HepG2 (cell line): ENCODE measurements at regions not wholly inside any gene's neighbourhood (a gene's known extent, or its start where the extent isn't known, plus 50 kb on each side); places are given as distances from the start of the nearest gene placed in this dataset.
"Not testable (repeated sequence)": the region's sequence is repeated elsewhere in the genome, so short reads cannot be mapped to it uniquely, and the experiment has no call there.

Source experiments
- ATAC-seq: fragments of 200-7000 bp; cut with Tn5 transposase; 3 replicates; pipeline ENCODE4 v1.9.1; 2020; ENCODE audit warnings: mild to moderate bottlenecking, moderate library complexity
- BruUV-seq: library from RNA; stranded (reverse); fragments of 400-500 nt; replicated peaks from 2 replicates; lab custom pipeline; 2021; lab: Mats Ljungman, UMichigan
- CTCF ChIA-PET: fragments of 300-600 bp; formaldehyde crosslinking; extraction: SDS; loops from one replicate; lab custom pipeline; 2021; ENCODE audit warnings: low total read pairs, inconsistent platforms, low intra/inter-chr PET ratio; lab: Yijun Ruan, JAX
- POLR2A ChIA-PET: fragments of 350-600 bp; sonication (Branson Sonifier 250); formaldehyde crosslinking; loops from one replicate; lab custom pipeline; 2020; ENCODE audit warnings: antibody characterized with exemption, inconsistent platforms; lab: Yijun Ruan, JAX
- DNase-seq: peaks from one replicate; pipeline ENCODE4 v3.0.0-alpha.2; 2015; ENCODE audit warnings: low spot score
- FAIRE-seq: peaks from 3 replicates; lab custom pipeline; 2011; peaks lifted over from hg19 to GRCh38; lab: Jason Lieb, UNC
- H2AFZ ChIP-seq: one replicate; pipeline ENCODE4 v1.6.1; 2011; ENCODE audit warnings: low read length, inconsistent platforms
- H3K27ac ChIP-seq: fragments of 300-600 bp; 3 replicates; pipeline ENCODE4 v1.8.0; 2011; ENCODE audit warnings: mixed run types, mild to moderate bottlenecking, mixed read lengths, low read length, inconsistent platforms; ENCODE audit not compliant: insufficient read depth; ENCODE audit errors: extremely low read length
- H3K27me3 ChIP-seq, 2 experiments: fragments of 200-600 bp in 1 of 2; 2 replicates in 1 of 2; 3 replicates in 1 of 2; pipeline versions ENCODE4 v1.6.0 to v1.8.0; 2011; ENCODE audit warnings: low read length in 2 of 2, mild to moderate bottlenecking in 2 of 2, moderate library complexity in 2 of 2, inconsistent platforms in 1 of 2; ENCODE audit not compliant: insufficient read depth in 2 of 2, control insufficient read depth in 1 of 2
- H3K36me3 ChIP-seq, 2 experiments: fragments of 200-600 bp in 1 of 2; replicated peaks in 1 of 2; 2 replicates in 1 of 2; 3 replicates in 1 of 2; pipeline versions ENCODE4 v1.5.1 to v1.8.0; 2011; ENCODE audit warnings: low read length in 2 of 2, inconsistent platforms in 1 of 2; ENCODE audit not compliant: insufficient read depth in 2 of 2, control insufficient read depth in 1 of 2
- H3K4me1 ChIP-seq: 2 replicates; pipeline ENCODE4 v1.5.1; 2012; ENCODE audit warnings: low read length, inconsistent platforms; ENCODE audit not compliant: insufficient read depth
- H3K4me2 ChIP-seq: 2 replicates; pipeline ENCODE4 v1.6.0; 2011; ENCODE audit warnings: low read depth, low read length, inconsistent platforms
- H3K4me3 ChIP-seq, 3 experiments: fragments of 200-600 bp in 1 of 3; sonication (generic), shearing (Covaris generic) in 1 of 3; replicated peaks in 1 of 3; 2 replicates each; pipeline ENCODE4 v1.5.1; 2011 to 2016; ENCODE audit warnings: low read length in 3 of 3, inconsistent platforms in 2 of 3, low read depth in 2 of 3, mild to moderate bottlenecking in 2 of 3, control low read depth in 1 of 3, mixed read lengths in 1 of 3; ENCODE audit not compliant: insufficient read depth in 1 of 3
- H3K79me2 ChIP-seq: one replicate; pipeline ENCODE4 v1.6.1; 2011; ENCODE audit warnings: low read length, inconsistent platforms; ENCODE audit not compliant: insufficient read depth
- H3K9ac ChIP-seq: 2 replicates; pipeline ENCODE4 v1.6.0; 2011; ENCODE audit warnings: mild to moderate bottlenecking, low read depth, low read length, inconsistent platforms; ENCODE audit not compliant: insufficient read depth
- H3K9me3 ChIP-seq: 2 replicates; pipeline ENCODE4 v1.5.1; 2012; ENCODE audit warnings: mild to moderate bottlenecking, low read length
- H4K20me1 ChIP-seq: 2 replicates; pipeline ENCODE4 v1.6.0; 2011; ENCODE audit warnings: inconsistent platforms, mild to moderate bottlenecking, low read length, moderate library complexity; ENCODE audit not compliant: insufficient read depth
- GABPA ChIP-seq, 2 experiments: IDR thresholded peaks; 2 replicates each; pipeline ENCODE4 v1.6.1; 2011 to 2016; ENCODE audit warnings: low read depth in 2 of 2, low read length in 1 of 2, missing biosample characterization in 1 of 2, missing genetic modification characterization in 1 of 2
- WGBS: methylation state at CpG from one replicate; pipeline ENCODE4 v1.1.6; 2017; ENCODE audit warnings: low lambda C conversion rate; 5-methylcytosine and 5-hydroxymethylcytosine counted together
- in situ Hi-C: cut with HindIII; loops from 2 replicates; pipeline ENCODE4 v1.10.0; 2017; ENCODE audit warnings: low pct_unique_long_range_greater_than_20kb; ENCODE audit not compliant: extremely low pct_ligation_motif_present
- intact Hi-C: fragments of 100-400 bp; cut with micrococcal nuclease; formaldehyde crosslinking; loops from one replicate; pipeline ENCODE4 v1.10.0; 2022; ENCODE audit not compliant: unreplicated experiment
- TF ChIP-seq, protein P1 (sequence below): sonication (generic); formaldehyde crosslinking; IDR thresholded peaks from 2 replicates; pipeline ENCODE4 v1.8.0; 2022; ENCODE audit warnings: mild to moderate bottlenecking, missing genetic modification reagents, moderate library complexity
- TF ChIP-seq, protein P2 (sequence below): sonication (generic); formaldehyde crosslinking; IDR thresholded peaks from 2 replicates; pipeline ENCODE4 v1.4.0; 2020; ENCODE audit warnings: missing genetic modification reagents, mild to moderate bottlenecking, borderline replicate concordance

DNA sequence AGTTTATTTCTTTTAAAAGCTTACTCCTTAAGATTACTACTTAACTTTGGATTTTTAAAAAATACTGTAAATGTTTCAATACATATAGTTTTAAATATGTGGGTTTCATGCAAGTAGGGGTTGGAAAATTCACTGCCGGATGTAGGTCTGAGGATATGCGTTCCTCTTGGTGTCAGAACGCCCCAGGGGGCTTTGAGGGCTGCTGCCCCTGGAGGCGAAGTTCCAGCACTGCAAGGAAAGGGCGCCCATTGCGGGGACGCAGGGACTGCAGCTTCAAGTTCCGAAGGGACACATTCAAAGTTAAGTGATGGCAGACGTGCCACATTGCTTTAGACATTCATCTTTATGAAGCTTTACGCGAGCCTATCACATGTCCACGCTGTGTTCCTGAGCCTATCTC is 152.9 kb downstream of the SOD2 start (continued):
- TF ChIP-seq, protein P1, sequence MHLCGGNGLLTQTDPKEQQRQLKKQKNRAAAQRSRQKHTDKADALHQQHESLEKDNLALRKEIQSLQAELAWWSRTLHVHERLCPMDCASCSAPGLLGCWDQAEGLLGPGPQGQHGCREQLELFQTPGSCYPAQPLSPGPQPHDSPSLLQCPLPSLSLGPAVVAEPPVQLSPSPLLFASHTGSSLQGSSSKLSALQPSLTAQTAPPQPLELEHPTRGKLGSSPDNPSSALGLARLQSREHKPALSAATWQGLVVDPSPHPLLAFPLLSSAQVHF, result no peak
- TF ChIP-seq, protein P2, sequence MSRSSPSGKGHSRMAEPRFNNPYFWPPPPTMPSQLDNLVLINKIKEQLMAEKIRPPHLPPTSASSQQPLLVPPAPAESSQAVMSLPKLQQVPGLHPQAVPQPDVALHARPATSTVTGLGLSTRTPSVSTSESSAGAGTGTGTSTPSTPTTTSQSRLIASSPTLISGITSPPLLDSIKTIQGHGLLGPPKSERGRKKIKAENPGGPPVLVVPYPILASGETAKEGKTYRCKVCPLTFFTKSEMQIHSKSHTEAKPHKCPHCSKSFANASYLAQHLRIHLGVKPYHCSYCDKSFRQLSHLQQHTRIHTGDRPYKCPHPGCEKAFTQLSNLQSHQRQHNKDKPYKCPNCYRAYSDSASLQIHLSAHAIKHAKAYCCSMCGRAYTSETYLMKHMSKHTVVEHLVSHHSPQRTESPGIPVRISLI (CRISPR knock-in tag), result no peak
- TF ChIP-seq GABPA (IDR thresholded peaks at IDR 0.05; ENCODE audit: low read depth, low read length) (no peak), GABPA (CRISPR knock-in tag; IDR thresholded peaks at IDR 0.05; ENCODE audit: low read depth) (peak; percentile 68)

DNA sequence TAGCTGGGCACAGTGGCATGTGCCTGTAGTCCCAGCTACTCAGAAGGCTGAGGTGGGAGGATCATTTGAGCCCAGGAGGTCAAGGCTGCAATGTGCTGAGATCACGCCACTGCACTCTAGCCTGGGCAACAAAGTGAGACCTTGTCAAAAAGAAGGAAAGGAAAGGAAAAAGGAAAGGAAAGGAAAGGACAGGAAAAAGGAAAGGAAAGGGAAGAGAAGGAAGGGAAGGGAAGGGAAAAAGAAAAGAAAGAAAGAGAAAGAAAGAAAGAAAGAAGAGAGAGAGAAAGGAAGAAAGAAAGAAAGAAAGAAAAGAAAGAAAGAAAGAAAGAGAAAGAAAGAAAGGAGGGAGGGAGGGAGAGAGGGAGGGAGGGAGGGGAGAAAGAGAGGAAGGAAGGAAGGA is 155.0 kb downstream of the SOD2 start:
- H3K27ac ChIP-seq, H3K9me3 ChIP-seq, POLR2A ChIA-PET, BruUV-seq, in situ Hi-C loops, FAIRE-seq, H3K4me3 ChIP-seq, H3K9ac ChIP-seq, ATAC-seq, H3K79me2 ChIP-seq, CTCF ChIA-PET, H2AFZ ChIP-seq, H4K20me1 ChIP-seq, DNase-seq, H3K4me1 ChIP-seq, H3K36me3 ChIP-seq, intact Hi-C loops, H3K4me2 ChIP-seq: not testable (repeated sequence)
- WGBS, result 11% methylated on average over 1 of the region's 1 CpG
- H3K27me3 ChIP-seq, result peaks cover 4 to 28% of the 10 kb centered on the region in 2 experiments
